HCT116 (cell line): ENCODE measurements at regions not wholly inside any gene's neighbourhood (a gene's known extent, or its start where the extent isn't known, plus 50 kb on each side); places are given as distances from the start of the nearest gene placed in this dataset.
"Not testable (repeated sequence)": the region's sequence is repeated elsewhere in the genome, so short reads cannot be mapped to it uniquely, and the experiment has no call there.

Experiments
- ATAC-seq: fragments of 200-7000 bp; cut with Tn5 transposase; 2 replicates; pipeline ENCODE4 v1.9.1; 2020; ENCODE audit warnings: mild to moderate bottlenecking, moderate library complexity
- BruUV-seq: library from RNA; stranded (reverse); fragments of 400-500 nt; replicated peaks from 2 replicates; lab custom pipeline; 2021; lab: Mats Ljungman, UMichigan
- CTCF ChIA-PET: fragments of 300-600 bp; sonication (Branson Sonifier 250); formaldehyde crosslinking; loops from one replicate; lab custom pipeline; 2021; ENCODE audit warnings: antibody characterized with exemption; lab: Charles Lee
- POLR2A ChIA-PET: fragments of 300-600, 350-600 bp; sonication (Branson Sonifier 250); formaldehyde crosslinking; loops from one replicate; lab custom pipeline; 2021; ENCODE audit warnings: antibody characterized with exemption; lab: Charles Lee
- RAD21 ChIA-PET, 2 experiments: fragments of 300-600 bp; sonication (Branson Sonifier 250); formaldehyde crosslinking; loops; one replicate each; lab custom pipeline; 2023; ENCODE audit warnings: low total read pairs in 2 of 2; ENCODE audit not compliant: uncharacterized antibody in 2 of 2, unreplicated experiment in 2 of 2, low non-redundant PET in 1 of 2; lab: Charles Lee
- DNase-seq: peaks from one replicate; pipeline ENCODE4 v3.0.0-alpha.2; 2010; ENCODE audit warnings: low read depth, low spot score
- H2AFZ ChIP-seq: fragments of 200-600 bp; shearing (Covaris generic), sonication (generic); 2 replicates; pipeline ENCODE4 v1.6.1; 2017; ENCODE audit warnings: low read depth, mixed run types, mixed read lengths, antibody characterized with exemption, low read length; ENCODE audit not compliant: poor library complexity, severe bottlenecking
- H3K27ac ChIP-seq: 2 replicates; pipeline ENCODE4 v1.5.1; 2012; ENCODE audit warnings: low read depth, low read length
- H3K27me3 ChIP-seq: fragments of 200-600 bp; sonication (generic); 2 replicates; pipeline ENCODE4 v1.6.1; 2016; ENCODE audit warnings: mixed run types, low read length, mixed read lengths; ENCODE audit not compliant: insufficient read depth
- H3K36me3 ChIP-seq, 2 experiments: fragments of 200-500 bp in 1 of 2; fragments of 200-600 bp in 1 of 2; sonication (Bioruptor generic) in 1 of 2; sonication (generic) in 1 of 2; 2 replicates each; pipeline versions ENCODE4 v1.5.1 to v1.6.1; 2014 to 2016; ENCODE audit warnings: low read length in 2 of 2, inconsistent platforms in 1 of 2, mixed read lengths in 1 of 2, mixed run types in 1 of 2; ENCODE audit not compliant: insufficient read depth in 2 of 2, control insufficient read depth in 1 of 2
- H3K4me1 ChIP-seq, 2 experiments: fragments of 200-600 bp in 1 of 2; sonication (generic) in 1 of 2; 2 replicates each; pipeline versions ENCODE4 v1.5.1 to v1.6.1; 2012 to 2017; ENCODE audit warnings: low read length in 2 of 2, inconsistent platforms in 1 of 2, mild to moderate bottlenecking in 1 of 2, mixed read lengths in 1 of 2, mixed run types in 1 of 2, moderate library complexity in 1 of 2; ENCODE audit not compliant: insufficient read depth in 2 of 2, control insufficient read depth in 1 of 2
- H3K4me2 ChIP-seq: fragments of 200-600 bp; sonication (generic); 2 replicates; pipeline ENCODE4 v1.6.1; 2017; ENCODE audit warnings: mixed run types, low read length, mixed read lengths
- H3K4me3 ChIP-seq, 2 experiments: fragments of 200-600 bp in 1 of 2; sonication (generic) in 1 of 2; replicated peaks in 1 of 2; 2 replicates each; pipeline ENCODE4 v1.5.1; 2011 to 2016; ENCODE audit warnings: low read length in 2 of 2, control low read depth in 1 of 2, low read depth in 1 of 2, mild to moderate bottlenecking in 1 of 2, mixed read lengths in 1 of 2, mixed run types in 1 of 2
- H3K79me2 ChIP-seq: fragments of 200-600 bp; sonication (generic); 2 replicates; pipeline ENCODE4 v1.6.1; 2017; ENCODE audit warnings: mild to moderate bottlenecking, mixed run types, low read length, moderate library complexity, mixed read lengths; ENCODE audit not compliant: insufficient read depth
- H3K9ac ChIP-seq: fragments of 200-600 bp; sonication (generic); 2 replicates; pipeline ENCODE4 v1.6.1; 2016; ENCODE audit warnings: low read length, mixed read lengths
- H3K9me2 ChIP-seq: fragments of 200-600 bp; sonication (generic), shearing (Covaris generic); 2 replicates; pipeline ENCODE4 v1.6.1; 2017; ENCODE audit warnings: mixed run types, mild to moderate bottlenecking, moderate library complexity; ENCODE audit not compliant: insufficient read depth
- H3K9me3 ChIP-seq, 2 experiments: fragments of 200-500 bp in 1 of 2; fragments of 200-600 bp in 1 of 2; sonication (Bioruptor generic) in 1 of 2; sonication (generic) in 1 of 2; 2 replicates each; pipeline ENCODE4 v1.6.1; 2014 to 2017; ENCODE audit warnings: low read length in 2 of 2, mixed read lengths in 2 of 2, inconsistent platforms in 1 of 2, low read depth in 1 of 2, mild to moderate bottlenecking in 1 of 2, mixed run types in 1 of 2, moderate library complexity in 1 of 2; ENCODE audit not compliant: control insufficient read depth in 1 of 2, insufficient read depth in 1 of 2
- H4K20me1 ChIP-seq: fragments of 200-600 bp; sonication (generic), shearing (Covaris generic); 2 replicates; pipeline ENCODE4 v1.6.1; 2017; ENCODE audit warnings: mixed run types, mild to moderate bottlenecking, moderate library complexity; ENCODE audit not compliant: insufficient read depth
- CBX3 ChIP-seq: IDR thresholded peaks from 2 replicates; pipeline ENCODE4 v1.6.1; 2012; ENCODE audit warnings: low read depth
- CEBPB ChIP-seq: IDR thresholded peaks from 2 replicates; pipeline ENCODE4 v1.6.1; 2012; ENCODE audit warnings: low read depth
- EZH2phosphoT487 ChIP-seq: fragments of 200-600 bp; IDR thresholded peaks from 2 replicates; pipeline ENCODE4 v1.6.1; 2018; ENCODE audit warnings: antibody characterized with exemption, borderline replicate concordance
- FOSL1 ChIP-seq: IDR thresholded peaks from 2 replicates; pipeline ENCODE4 v1.6.1; 2012; ENCODE audit warnings: low read depth
- POLR2AphosphoS5 ChIP-seq: IDR thresholded peaks from 2 replicates; pipeline ENCODE4 v1.6.1; 2011; ENCODE audit warnings: mild to moderate bottlenecking, low read depth, low read length, moderate library complexity
- SIN3A ChIP-seq: IDR thresholded peaks from 2 replicates; pipeline ENCODE4 v1.6.1; 2012; ENCODE audit warnings: low read depth
- YY1 ChIP-seq: IDR thresholded peaks from 2 replicates; pipeline ENCODE4 v1.6.1; 2011; ENCODE audit warnings: low read length, low read depth, moderate library complexity, mild to moderate bottlenecking; ENCODE audit not compliant: insufficient replicate concordance; ENCODE audit errors: extremely low read depth
- ZNF274 ChIP-seq: fragments of 200-500 bp; sonication (Bioruptor generic); IDR thresholded peaks from 2 replicates; pipeline ENCODE4 v1.6.1; 2014; ENCODE audit warnings: mild to moderate bottlenecking, low read depth, low read length, inconsistent platforms
- intact Hi-C: fragments of 100-400 bp; cut with micrococcal nuclease; formaldehyde crosslinking; loops from 2 replicates; pipeline ENCODE4 v1.10.0; 2022
- TF ChIP-seq, protein P1 (sequence below): IDR thresholded peaks from 2 replicates; pipeline ENCODE4 v1.6.1; 2012
- TF ChIP-seq, protein P2 (sequence below): IDR thresholded peaks from 2 replicates; pipeline ENCODE4 v1.6.1; 2011; ENCODE audit warnings: mild to moderate bottlenecking, low read length, moderate library complexity; ENCODE audit not compliant: insufficient replicate concordance; ENCODE audit errors: extremely low read depth
- TF ChIP-seq, protein P3 (sequence below): IDR thresholded peaks from 2 replicates; pipeline ENCODE4 v1.6.1; 2012; ENCODE audit warnings: low read depth

DNA sequence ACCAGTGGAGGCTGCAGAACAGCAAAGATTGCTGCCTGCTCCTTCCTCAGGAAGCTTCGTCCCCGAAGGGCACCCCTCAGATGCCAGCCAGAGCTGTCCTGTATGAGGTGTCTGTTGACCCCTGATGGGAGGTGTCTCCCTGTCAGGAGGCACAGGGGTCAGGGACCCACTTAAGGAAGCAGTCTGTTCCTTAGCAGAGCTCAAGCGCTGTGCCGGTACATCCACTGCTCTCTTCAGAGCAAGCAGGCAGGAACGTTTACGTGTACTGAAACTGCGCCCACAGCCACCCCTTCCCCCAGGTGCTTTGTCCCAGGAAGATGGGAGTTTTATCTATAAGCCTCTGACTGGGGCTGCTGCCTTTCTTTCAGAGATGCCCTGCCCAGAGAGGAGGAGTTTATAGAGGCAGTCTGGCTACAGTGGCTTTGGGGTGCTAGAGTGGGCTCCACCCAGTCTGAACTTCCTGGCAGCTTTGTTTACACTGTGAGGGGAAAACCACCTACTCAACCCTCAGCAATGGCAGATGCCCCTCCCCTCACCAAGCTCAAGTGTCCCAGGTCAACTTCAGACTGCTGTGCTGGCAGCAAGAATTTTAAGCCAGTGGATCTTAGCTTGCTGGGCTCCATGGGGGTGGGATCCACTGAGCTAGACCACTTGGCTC lies 275.8 kb upstream of the PROX1 start:
- H3K79me2 ChIP-seq, H3K36me3 ChIP-seq, POLR2A ChIA-PET, H3K9me2 ChIP-seq, H3K27ac ChIP-seq, ATAC-seq, H2AFZ ChIP-seq, CTCF ChIA-PET, H3K9ac ChIP-seq, RAD21 ChIA-PET, intact Hi-C loops, H3K27me3 ChIP-seq, H3K4me3 ChIP-seq, H3K4me1 ChIP-seq, H3K4me2 ChIP-seq, DNase-seq, BruUV-seq, H3K9me3 ChIP-seq, H4K20me1 ChIP-seq: not testable (repeated sequence)

DNA sequence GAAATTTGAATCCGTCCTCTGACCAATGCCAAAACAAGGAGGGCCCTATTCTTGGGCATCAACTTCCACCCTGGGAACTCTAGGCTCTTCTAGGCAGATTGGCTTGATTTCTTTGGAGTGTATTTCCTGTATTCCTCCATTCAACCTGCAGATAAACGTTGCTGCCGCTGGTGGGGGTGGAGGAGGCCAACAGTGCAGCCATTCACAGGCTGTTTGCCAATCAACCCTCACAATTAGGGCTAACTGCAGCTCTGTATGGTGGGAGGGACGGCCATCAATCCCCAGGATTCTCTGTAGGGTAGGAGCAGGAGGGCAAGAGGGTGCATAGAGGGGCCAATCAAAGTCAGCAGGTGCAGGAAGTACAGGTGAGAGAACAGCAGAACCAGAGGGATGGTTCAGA lies 273.1 kb upstream of the PROX1 start:
- Histone ChIP-seq H3K4me3 (no peak overlapping the region), H3K9ac (no peak overlapping the region), H3K4me2 (no peak overlapping the region), H3K9me3 (no peaks in the 10 kb centered on the region), H3K79me2 (no peaks in the 10 kb centered on the region), H4K20me1 (no peaks in the 10 kb centered on the region), H3K9me2 (no peaks in the 10 kb centered on the region), H3K36me3 (no peaks in the 10 kb centered on the region), H3K4me1 (no peaks in the 10 kb centered on the region), H3K27ac (no peak overlapping the region), H2AFZ (no peak overlapping the region), H3K27me3 (no peaks in the 10 kb centered on the region)
- ChIA-PET CTCF (no interaction called here), POLR2A (no interaction called here), RAD21 (no interaction called here)
- ATAC-seq: no peak
- TF ChIP-seq, protein P1, sequence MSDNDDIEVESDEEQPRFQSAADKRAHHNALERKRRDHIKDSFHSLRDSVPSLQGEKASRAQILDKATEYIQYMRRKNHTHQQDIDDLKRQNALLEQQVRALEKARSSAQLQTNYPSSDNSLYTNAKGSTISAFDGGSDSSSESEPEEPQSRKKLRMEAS: no peak
- TF ChIP-seq, protein P2, sequence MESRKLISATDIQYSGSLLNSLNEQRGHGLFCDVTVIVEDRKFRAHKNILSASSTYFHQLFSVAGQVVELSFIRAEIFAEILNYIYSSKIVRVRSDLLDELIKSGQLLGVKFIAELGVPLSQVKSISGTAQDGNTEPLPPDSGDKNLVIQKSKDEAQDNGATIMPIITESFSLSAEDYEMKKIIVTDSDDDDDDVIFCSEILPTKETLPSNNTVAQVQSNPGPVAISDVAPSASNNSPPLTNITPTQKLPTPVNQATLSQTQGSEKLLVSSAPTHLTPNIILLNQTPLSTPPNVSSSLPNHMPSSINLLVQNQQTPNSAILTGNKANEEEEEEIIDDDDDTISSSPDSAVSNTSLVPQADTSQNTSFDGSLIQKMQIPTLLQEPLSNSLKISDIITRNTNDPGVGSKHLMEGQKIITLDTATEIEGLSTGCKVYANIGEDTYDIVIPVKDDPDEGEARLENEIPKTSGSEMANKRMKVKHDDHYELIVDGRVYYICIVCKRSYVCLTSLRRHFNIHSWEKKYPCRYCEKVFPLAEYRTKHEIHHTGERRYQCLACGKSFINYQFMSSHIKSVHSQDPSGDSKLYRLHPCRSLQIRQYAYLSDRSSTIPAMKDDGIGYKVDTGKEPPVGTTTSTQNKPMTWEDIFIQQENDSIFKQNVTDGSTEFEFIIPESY: no peak
- TF ChIP-seq ZNF274 (no peak), EZH2phosphoT487 (no peak), YY1 (no peak), SIN3A (no peak), FOSL1 (no peak), POLR2AphosphoS5 (no peak), CEBPB (no peak), CBX3 (no peak)
- TF ChIP-seq, protein P3, sequence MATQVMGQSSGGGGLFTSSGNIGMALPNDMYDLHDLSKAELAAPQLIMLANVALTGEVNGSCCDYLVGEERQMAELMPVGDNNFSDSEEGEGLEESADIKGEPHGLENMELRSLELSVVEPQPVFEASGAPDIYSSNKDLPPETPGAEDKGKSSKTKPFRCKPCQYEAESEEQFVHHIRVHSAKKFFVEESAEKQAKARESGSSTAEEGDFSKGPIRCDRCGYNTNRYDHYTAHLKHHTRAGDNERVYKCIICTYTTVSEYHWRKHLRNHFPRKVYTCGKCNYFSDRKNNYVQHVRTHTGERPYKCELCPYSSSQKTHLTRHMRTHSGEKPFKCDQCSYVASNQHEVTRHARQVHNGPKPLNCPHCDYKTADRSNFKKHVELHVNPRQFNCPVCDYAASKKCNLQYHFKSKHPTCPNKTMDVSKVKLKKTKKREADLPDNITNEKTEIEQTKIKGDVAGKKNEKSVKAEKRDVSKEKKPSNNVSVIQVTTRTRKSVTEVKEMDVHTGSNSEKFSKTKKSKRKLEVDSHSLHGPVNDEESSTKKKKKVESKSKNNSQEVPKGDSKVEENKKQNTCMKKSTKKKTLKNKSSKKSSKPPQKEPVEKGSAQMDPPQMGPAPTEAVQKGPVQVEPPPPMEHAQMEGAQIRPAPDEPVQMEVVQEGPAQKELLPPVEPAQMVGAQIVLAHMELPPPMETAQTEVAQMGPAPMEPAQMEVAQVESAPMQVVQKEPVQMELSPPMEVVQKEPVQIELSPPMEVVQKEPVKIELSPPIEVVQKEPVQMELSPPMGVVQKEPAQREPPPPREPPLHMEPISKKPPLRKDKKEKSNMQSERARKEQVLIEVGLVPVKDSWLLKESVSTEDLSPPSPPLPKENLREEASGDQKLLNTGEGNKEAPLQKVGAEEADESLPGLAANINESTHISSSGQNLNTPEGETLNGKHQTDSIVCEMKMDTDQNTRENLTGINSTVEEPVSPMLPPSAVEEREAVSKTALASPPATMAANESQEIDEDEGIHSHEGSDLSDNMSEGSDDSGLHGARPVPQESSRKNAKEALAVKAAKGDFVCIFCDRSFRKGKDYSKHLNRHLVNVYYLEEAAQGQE: no peak
- intact Hi-C loops: no loop called here
- DNase-seq: no peak
- no TSS peak for BruUV-seq
